HG02571 (cell line): ENCODE measurements at regions not wholly inside any gene's neighbourhood (a gene's known extent, or its start where the extent isn't known, plus 50 kb on each side); places are given as distances from the start of the nearest gene placed in this dataset.
"Not testable (repeated sequence)": the region's sequence is repeated elsewhere in the genome, so short reads cannot be mapped to it uniquely, and the experiment has no call there.

ENCODE experiments used
- ATAC-seq: cut with Tn5 transposase; IDR thresholded peaks from one replicate; pipeline ENCODE4 v1.9.1; 2021; ENCODE audit warnings: mild to moderate bottlenecking, moderate library complexity; ENCODE audit not compliant: unreplicated experiment

DNA sequence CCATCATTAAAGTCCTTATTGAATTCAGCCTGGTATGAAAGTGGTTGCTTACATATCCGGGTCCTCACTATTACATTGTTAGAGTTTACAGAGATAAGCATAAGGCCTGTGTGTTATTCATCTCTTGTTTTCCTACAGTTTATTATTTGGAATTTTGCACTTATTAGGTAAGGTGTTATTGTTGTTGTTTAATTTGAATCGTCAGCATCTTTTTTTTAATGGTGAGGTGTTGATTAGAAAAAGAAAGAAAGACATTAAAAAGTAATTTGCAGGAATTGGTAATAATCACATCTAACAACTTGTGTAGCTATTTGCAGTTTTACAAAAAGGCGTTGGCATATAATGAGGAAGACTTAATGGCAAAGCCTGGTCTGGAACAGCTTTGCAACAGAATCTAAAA, 158.6 kb downstream of the SAMD5 start:
- ATAC-seq = no peak

DNA sequence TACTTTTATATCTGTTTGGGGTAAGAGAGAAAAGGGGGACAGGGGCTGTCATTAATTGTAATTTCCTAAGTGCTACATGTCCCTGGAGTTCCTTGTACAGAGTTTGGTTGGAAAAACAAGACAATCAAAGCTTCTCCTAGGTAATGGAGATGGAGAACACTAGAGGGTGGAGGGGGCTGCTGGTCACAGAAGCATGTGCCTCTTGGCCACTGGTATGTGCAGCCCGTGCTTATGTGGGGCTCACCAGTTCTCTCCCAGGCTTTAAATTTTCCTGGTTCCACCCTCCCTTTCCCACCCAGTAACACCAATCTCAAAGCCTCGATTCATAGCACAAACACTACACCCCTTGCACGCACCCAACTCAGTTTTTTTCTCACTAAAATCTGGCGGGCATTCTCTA, 165.6 kb downstream of the SAMD5 start:
- ATAC-seq = no peak

DNA sequence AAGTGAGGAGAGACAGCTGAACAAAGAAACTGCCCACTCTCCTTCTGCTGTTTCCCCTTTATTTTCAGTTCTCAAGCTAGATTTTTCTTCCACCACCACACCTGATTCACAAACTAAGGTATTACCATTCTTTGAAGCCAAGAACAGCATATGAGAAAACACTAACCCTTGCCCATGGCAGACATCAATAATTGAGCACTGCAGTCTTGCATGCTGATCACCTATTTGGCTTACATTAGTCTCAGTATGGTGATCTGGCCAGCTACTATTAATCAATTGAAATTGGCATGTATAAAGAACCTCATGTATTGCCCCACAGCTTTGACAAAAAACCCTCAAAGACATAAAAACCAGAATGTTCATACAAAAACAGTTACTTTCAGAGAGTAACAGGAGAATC, 166.3 kb downstream of the SAMD5 start:
- no peak for ATAC-seq

DNA sequence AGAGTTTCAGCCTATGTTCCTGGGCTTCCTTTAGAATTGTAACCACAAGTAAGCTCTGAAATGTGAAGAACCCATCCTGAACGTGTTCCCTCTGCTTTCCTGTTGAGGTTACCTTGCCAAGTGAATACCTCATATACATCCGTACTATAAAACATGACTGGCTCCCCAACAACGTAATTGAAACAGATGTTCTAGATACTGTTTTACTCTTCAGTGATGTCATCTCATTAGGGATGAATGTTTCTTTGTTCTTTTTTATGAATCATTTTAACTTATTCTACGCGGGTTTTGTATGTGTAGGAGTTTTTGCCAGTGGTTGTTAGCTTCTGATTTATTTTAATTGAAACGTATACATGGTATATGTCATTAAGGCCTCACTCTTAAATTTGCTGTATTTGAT, 166.8 kb downstream of the SAMD5 start:
- no peak for ATAC-seq

DNA sequence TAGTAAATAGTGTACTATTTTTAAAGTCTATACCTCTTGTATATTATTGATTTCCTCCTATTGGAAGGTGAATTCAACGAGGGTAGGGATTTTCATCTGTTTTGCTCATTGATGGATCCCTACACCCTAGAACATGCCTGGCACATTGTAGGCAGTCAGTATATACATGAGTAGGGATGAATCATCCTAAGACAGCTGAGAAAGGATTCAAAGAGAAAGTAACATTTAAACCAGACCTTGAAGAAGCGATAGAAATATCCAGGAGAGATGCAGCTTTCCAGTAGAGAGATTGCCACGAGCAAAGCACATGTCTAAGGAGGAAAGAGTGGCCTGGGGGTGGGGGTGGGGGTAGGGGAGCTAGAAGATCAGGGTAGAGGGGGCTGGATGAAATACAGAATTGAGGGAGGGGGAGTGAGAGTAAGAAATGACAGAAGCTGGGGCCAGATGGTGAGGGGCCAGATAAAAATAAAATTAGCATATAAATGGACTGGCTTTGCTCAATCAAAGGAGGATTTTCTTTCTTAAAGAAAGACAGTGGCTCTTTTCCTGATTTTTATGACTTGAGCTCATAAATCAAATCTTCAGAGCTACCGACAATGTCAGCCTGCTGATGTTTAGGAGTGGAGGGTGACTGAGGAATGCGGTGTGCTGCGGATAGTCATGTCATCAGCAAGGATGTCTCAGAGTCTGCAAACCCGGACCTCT, 168.2 kb downstream of the SAMD5 start:
- ATAC-seq = no peak

DNA sequence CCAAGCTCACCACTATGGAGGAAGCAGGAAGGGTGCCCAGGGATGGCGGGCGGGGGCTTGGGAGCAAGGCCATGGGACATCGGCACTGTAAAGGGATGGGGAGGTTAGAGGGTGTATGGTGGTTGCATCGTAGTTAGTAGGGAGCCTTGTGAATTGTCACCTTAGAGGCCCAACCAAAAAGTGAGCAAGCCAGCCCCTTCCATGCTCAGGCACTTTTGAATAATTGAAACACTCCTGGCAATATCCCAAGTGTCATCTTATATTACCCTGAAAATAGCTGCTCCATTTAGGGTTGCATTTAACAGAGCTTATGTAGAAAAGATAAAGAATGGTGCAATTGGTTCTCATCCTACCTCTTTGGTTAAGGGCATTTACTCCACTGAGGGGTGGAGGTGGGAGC, 169.2 kb downstream of the SAMD5 start:
- no peak for ATAC-seq

DNA sequence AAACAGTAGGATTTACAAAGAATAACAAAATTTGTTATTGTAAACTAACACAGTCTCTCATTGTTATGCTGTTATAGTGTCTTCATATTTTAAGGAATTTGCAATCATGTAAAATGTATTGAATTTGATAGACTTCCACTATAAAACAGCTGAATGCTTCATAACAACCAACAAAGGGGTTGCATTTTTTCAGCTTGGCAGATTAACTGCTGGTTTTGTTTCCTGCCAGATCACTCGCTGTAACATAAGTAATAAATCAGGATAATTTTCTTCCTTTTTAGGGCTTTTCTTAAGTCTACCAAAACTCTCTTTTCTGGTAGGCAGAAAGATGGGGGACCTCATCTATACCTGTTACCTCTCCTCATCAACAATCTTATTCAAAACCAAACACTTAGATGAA, 169.8 kb downstream of the SAMD5 start:
- no peak for ATAC-seq

DNA sequence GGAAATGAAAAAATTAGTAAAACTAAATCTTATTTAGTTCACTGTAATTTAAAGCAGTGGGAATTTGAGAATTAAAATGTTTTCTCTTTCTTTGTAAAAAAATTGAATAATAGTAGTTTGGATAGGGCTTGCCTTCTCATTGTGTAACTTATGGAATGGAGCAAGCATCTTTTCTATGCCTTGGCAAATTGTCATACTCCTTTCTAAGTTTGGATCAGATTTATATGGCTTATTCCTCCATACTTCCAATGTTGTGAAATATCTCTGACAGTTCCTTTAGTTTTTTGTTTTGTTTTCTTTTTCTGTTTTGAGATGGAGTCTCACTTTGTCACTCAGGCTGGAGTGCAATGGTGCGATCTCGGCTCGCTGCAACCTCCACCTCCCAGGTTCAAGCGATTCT, 176.4 kb downstream of the SAMD5 start:
- ATAC-seq = no peak

DNA sequence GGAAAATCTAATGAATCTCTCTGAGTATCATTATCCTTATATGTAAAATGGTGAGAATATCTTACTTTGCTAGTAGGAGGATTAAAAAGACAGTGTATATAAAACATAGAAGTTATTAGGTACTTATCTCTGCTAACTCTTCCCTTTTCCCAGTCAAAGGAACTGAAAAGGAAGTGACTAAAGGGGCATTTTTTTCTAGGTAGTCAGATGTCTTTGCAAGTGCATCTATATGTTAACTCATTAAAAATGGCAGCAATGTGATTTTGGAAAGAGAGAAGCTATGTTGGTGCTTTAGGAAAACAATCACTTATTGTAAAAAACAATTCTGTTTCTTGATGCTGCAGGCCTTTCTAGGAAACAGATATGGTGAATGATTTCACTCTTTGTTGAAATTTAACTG, 180.9 kb downstream of the SAMD5 start:
- ATAC-seq = no peak

DNA sequence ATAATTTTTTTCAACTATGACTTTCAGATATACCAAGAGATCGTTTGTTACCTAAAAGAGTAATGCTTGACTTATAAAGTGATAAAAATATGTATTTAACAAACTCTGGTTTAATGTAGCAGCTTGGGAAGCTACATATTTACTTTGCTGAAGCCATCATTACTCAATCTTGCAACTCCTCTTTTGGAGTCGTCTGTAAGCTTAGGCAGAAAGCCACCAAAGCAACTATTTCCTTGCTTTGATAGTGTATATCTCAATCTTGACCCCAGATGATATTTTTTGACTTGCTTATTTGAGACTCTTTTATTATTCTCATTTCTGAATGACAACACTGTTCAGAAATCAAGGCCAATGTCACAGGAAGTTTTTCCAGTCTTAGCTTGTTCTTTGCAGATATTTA, 183.0 kb downstream of the SAMD5 start:
- ATAC-seq = no peak

DNA sequence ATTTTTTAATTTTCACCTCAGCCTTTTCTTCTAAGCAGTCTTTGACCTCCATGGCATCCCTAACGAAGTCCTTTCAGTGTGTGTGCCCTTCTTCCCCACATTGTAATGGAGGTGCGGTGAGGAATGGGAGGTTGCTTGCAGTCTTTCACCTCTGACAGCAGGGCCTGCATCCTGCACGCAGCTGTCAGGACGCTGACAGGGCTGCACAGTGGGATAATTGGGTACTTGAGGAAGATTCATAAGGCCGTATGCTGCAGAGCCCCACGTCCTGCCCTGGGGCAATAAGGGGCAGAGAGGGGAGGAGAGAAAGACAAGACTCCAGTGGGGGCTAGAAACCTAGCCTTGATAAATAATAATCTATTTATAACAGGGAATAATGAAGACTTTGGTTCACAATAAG, 184.7 kb downstream of the SAMD5 start:
- no peak for ATAC-seq

DNA sequence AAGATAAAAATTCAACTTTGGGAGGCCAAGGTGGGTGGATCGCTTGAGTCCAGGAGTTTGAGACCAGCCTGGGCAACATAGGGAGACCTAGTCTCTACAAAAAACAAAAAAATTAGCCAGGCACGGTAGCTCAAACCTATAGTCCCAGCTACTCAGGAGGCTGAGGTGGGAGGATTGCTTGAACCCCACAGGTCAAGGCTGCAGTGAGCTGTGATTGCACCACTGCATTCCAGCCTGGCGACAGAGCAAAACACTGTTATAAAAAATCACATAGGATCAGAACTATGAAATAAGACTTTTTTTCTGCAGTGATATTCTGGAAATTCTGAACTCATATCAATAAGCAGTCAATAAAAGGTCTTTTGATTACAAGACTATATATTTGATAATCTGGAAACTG, 186.1 kb downstream of the SAMD5 start:
- not testable (repeated sequence) for ATAC-seq

DNA sequence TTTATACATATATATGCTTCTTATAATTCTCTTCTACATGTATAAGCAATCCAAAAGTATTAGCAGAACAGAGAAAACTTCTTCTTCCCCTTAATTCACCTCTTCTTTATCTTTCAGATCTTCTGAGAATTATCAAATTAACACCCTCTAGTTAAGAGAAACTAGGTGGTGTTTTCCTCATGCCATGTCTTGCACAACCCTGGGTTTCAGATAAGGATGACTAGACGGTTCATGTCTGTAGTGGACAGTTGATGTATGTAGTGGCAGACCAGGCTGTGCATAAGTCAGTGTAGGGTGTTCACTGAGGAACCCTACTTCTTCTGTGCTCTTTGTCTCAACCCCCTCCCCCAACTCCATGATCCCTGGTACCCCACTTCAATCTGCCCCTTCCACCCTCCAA, 187.3 kb downstream of the SAMD5 start:
- ATAC-seq = no peak

DNA sequence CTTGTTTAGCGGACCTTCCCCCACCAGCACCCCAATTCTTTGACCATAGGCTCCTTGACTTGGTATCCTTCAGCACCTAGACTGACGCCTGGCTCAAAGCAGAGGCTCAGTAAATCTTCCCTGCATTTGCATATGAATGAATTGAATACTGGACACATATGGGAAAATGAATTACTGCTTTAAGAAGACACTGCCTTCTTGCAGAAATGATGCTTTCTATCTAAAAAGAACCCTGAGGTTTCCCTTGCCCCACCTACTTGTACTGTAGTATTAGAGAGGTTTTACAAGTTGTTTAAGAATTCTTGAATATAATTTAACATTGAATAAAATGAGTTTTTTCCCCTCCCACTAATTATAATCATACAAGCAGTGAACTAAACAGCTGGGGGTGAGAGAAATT, 190.7 kb downstream of the SAMD5 start:
- ATAC-seq = no peak

DNA sequence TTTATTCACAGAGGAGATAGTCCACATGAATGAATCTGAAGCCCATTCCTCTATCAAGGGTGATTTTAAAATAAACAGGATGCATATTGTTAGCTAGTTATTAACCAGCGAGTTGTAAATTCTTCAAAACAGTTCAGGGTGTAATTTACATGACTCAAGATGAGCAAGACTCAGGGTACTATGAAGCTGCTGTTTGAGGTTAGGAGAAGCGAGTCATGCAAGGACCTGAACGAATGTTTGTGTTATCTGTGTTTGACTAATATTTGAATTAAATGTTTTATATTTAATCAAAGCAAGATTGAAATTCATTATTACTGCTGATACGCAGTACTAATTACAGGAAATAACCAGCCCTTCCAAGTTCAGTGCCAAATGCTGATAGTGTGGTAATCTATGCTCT, 191.1 kb downstream of the SAMD5 start:
- ATAC-seq = no peak

DNA sequence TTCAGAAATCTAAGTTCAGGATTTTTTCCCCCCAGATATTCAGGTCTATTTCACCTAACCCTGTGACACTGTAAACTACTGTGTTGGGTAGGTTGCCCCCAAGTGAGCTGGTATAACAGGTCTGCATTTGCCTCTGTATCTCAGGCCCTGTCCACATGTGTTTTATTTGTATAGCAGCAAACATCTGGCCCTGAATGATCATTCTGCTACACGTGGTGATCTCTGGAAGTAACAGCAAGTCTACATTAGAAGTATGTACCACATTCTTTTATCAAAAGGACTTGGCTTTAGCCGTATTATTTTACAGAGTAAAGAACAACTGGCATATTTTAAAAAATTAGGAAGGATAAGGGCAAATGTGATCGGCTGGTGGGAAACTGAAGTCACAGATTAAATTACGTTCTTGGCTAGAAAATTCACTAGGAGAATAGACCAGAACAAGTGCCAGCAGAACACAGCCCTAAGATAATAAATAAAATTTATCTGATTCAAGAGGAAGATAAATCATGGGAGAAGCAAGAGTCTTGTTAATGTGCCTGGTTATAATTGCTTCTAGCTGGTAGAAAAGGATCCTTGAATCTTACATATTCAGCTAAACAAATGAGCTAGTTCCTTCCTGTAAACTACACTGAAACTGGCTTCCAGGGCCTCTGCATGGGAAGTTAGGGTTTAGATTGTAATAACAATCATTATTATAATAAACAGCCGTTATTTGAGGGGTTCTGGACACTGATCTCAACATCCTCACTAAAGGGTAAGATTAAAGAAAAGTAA, 192.1 kb downstream of the SAMD5 start:
- no peak for ATAC-seq

DNA sequence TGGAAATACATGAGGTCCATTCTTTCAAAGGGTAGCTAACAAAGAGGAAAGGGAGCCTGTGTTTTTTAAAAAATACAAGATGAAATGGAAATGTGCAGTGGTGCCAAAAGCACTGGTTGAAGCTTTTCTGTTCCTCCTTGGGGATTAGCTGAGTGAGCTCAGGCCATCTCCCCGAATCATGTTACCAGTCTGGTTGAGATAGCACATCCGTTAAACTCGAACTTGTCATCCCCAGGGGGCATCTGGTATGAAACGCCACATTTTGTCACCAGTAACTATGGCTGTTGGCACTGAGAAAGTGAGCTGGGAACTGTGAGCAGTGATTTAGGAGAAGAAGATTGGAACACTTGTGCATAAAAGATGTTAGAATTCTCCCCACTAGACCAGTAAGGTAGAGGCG, 196.2 kb downstream of the SAMD5 start:
- no peak for ATAC-seq

DNA sequence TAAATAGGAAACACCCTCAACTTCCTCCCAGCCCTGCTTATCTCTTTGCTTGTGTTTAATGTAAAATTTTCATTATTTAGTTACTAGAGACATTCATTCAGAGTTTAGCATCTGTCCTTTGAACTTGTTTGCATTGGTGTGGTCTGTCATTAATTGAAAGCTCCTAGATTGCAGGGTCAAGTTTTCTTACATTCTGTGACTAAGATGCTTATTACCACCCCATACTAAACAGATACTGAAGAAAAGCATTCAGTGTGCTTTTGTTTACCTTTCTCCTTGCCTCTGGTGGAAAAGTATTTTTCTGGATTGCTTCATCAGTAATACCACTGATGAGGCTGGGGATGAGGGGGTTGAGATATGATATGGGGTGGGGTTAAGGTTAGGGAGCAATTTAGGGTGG, 199.0 kb downstream of the SAMD5 start:
- no peak for ATAC-seq

DNA sequence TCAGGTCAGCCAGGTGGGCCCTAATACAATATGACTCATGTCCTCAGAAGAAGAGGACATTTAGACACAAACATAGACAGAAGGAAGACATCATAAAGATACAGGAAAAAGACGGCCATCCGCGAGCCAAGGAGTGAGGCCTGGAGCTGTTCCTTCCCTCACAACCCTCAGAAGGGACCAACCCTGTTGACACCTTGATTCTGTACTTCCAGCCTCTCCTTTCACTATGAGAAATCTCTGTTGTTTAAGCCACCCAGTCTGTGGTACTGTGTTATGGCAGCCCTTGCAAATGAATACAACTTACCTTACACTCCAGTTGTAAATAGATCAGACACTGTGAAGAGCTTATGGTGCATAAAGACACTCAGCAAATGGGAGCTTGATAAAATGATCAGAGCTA, 199.7 kb downstream of the SAMD5 start:
- no peak for ATAC-seq

DNA sequence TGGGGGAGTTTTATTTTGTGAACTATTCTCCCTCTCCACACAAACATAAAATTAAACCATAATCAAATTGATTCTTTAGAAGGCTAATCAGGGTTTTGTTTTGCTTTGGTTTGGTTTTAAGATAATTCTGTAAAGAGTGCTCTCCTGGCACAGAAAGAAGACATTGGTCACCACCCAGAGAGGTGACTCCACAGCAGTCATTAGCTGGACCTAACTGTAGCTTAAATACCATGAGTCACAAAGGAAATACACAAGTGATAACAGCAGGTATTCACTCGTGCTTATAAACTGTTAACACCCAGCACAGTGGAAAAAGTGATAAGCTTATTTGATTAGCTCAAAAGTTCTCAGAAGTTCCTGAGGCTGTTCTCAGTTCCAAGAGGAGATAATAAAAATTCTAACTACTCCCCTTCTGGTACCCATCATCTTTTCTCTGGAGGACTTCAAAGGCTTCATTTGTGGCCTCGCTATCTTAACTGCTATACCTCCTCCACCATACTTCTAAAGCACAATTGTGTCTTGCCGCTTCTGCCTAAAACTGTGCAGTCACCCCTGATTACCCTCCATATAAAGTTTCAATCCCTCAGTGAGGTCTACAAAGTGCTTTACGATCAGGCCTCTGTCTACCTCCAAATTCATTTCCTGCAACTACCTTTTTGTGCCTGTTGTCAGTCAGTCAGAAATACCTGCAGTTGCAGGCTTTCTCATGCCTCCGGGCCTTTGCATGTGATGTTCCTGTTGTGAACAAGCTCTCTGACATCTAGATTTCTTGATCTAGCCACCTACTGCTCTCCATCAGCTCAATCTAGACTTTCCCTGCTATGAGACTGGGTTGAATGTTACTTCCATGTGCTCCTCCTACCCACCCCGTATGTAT, 201.1 kb downstream of the SAMD5 start:
- ATAC-seq = no peak

DNA sequence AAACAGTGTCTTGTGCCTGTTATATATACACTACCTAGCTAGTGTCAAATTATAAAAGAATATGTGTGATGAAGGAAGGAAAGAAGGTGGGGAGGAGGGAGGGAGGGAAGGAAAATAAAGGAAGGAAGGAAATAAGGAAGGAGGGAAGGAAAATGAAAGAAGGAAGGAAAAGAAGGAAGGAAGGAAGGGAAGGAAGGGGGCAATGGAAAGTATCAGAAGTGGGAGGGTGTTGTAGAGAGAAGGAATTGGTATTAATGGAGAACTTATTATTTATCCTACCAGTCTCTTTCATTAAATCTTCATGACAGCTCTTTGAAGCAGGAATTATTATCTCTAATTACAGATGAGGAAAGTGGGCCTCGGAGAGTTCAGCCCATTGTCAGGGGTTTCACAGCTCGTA, 202.4 kb downstream of the SAMD5 start:
- no peak for ATAC-seq

DNA sequence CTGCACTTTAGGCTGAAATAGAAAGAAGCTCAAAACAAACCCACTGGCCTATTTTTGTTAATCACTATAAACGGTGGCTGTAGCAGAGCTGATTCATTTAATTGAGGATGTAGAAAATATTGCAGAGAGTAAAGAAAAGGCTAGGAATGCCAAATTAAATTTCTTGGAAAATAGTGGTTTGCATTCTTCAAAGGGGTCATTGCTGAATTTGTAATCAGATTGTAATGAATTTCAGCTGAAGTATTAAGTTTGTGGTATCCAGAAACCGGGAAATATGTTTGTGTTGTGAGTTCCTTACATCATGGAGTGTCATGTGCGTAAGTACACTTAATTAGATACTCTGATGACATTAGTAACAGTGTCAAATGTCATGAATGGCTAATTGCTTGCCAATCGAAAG, 203.0 kb downstream of the SAMD5 start:
- ATAC-seq = no peak
